H9 (cell line): ENCODE measurements at regions not wholly inside any gene's neighbourhood (a gene's known extent, or its start where the extent isn't known, plus 50 kb on each side); places are given as distances from the start of the nearest gene placed in this dataset.

Experiments
- DNase-seq: peaks from one replicate; pipeline ENCODE4 v3.0.0-alpha.2; 2017
- H2AFZ ChIP-seq: one replicate; pipeline ENCODE4 v1.6.1; 2013; ENCODE audit warnings: mild to moderate bottlenecking, low read length, control low read depth, moderate library complexity
- H2AK5ac ChIP-seq: 2 replicates; pipeline ENCODE4 v1.6.1; 2013; ENCODE audit warnings: low read length, control low read depth, mixed read lengths; ENCODE audit not compliant: insufficient read length
- H2BK120ac ChIP-seq: one replicate; pipeline ENCODE4 v1.6.1; 2013; ENCODE audit warnings: low read depth, mild to moderate bottlenecking, low read length, control low read depth, inconsistent platforms; ENCODE audit not compliant: poor library complexity, severe bottlenecking
- H2BK12ac ChIP-seq: 2 replicates; pipeline ENCODE4 v1.6.1; 2013; ENCODE audit warnings: low read length, control low read depth, mixed read lengths, low read depth; ENCODE audit not compliant: insufficient read length
- H2BK15ac ChIP-seq: 2 replicates; pipeline ENCODE4 v1.6.1; 2013; ENCODE audit warnings: low read depth, low read length, control low read depth
- H2BK20ac ChIP-seq: one replicate; pipeline ENCODE4 v1.6.1; 2013; ENCODE audit warnings: low read depth, mild to moderate bottlenecking, low read length, control low read depth, inconsistent platforms; ENCODE audit not compliant: poor library complexity, severe bottlenecking
- H2BK5ac ChIP-seq: 2 replicates; pipeline ENCODE4 v1.6.1; 2013; ENCODE audit warnings: low read length, control low read depth, mixed read lengths; ENCODE audit not compliant: insufficient read length
- H3K14ac ChIP-seq: 2 replicates; pipeline ENCODE4 v1.6.1; 2013; ENCODE audit warnings: low read length, control low read depth; ENCODE audit not compliant: insufficient read depth
- H3K18ac ChIP-seq: 2 replicates; pipeline ENCODE4 v1.6.1; 2013; ENCODE audit warnings: low read depth, mild to moderate bottlenecking, mixed read lengths, low read length, control low read depth; ENCODE audit not compliant: insufficient read length
- H3K23ac ChIP-seq: 2 replicates; pipeline ENCODE4 v1.6.1; 2013; ENCODE audit warnings: low read length, control low read depth, mixed read lengths, low read depth; ENCODE audit not compliant: insufficient read length
- H3K23me2 ChIP-seq: 2 replicates; pipeline ENCODE4 v1.6.1; 2013; ENCODE audit warnings: low read depth, mild to moderate bottlenecking, mixed read lengths, low read length, control low read depth; ENCODE audit not compliant: insufficient read length, poor library complexity, severe bottlenecking
- H3K27ac ChIP-seq: 2 replicates; pipeline ENCODE4 v1.5.1; 2013; ENCODE audit warnings: low read length, control low read depth, mixed read lengths, low read depth; ENCODE audit not compliant: insufficient read length
- H3K27me3 ChIP-seq: 2 replicates; pipeline ENCODE4 v1.6.1; 2013; ENCODE audit warnings: low read length, control low read depth, inconsistent platforms; ENCODE audit not compliant: insufficient read depth
- H3K4ac ChIP-seq: 2 replicates; pipeline ENCODE4 v1.6.1; 2013; ENCODE audit warnings: low read depth, mild to moderate bottlenecking, control low read depth, inconsistent platforms, low read length, moderate library complexity
- H3K4me1 ChIP-seq: 2 replicates; pipeline ENCODE4 v1.6.1; 2013; ENCODE audit warnings: low read length, control low read depth, inconsistent platforms; ENCODE audit not compliant: insufficient read depth
- H3K4me2 ChIP-seq: 2 replicates; pipeline ENCODE4 v1.6.1; 2013; ENCODE audit warnings: low read length, control low read depth, mixed read lengths; ENCODE audit not compliant: insufficient read length, insufficient read depth
- H3K56ac ChIP-seq: 2 replicates; pipeline ENCODE4 v1.6.1; 2013; ENCODE audit warnings: low read depth, mild to moderate bottlenecking, mixed read lengths, low read length, control low read depth; ENCODE audit not compliant: insufficient read length
- H3K79me1 ChIP-seq: 2 replicates; pipeline ENCODE4 v1.6.1; 2013; ENCODE audit warnings: low read depth, mild to moderate bottlenecking, moderate library complexity, low read length, control low read depth, inconsistent platforms; ENCODE audit not compliant: insufficient read depth, poor library complexity, severe bottlenecking
- H3K79me2 ChIP-seq: 2 replicates; pipeline ENCODE4 v1.6.1; 2013; ENCODE audit warnings: low read length, control low read depth, inconsistent platforms; ENCODE audit not compliant: insufficient read depth
- H3K9ac ChIP-seq: 2 replicates; pipeline ENCODE4 v1.6.1; 2013; ENCODE audit warnings: low read length, control low read depth, mixed read lengths; ENCODE audit not compliant: insufficient read length; ENCODE audit errors: extremely low read depth
- H3K9me3 ChIP-seq: one replicate; pipeline ENCODE4 v1.6.1; 2013; ENCODE audit warnings: low read depth, low read length, inconsistent platforms; ENCODE audit not compliant: control insufficient read depth
- H3T11ph ChIP-seq: one replicate; pipeline ENCODE4 v1.6.1; 2013; ENCODE audit warnings: mild to moderate bottlenecking, low read length, control low read depth, inconsistent platforms
- H4K20me1 ChIP-seq: one replicate; pipeline ENCODE4 v1.6.1; 2013; ENCODE audit not compliant: control insufficient read depth, insufficient read length, insufficient read depth
- H4K5ac ChIP-seq: 2 replicates; pipeline ENCODE4 v1.6.1; 2013; ENCODE audit warnings: low read depth, mild to moderate bottlenecking, mixed read lengths, low read length, control low read depth; ENCODE audit not compliant: insufficient read length
- H4K8ac ChIP-seq: replicated peaks from 2 replicates; pipeline ENCODE4 v1.6.1; 2013; ENCODE audit warnings: low read length, control low read depth, mixed read lengths, low read depth; ENCODE audit not compliant: insufficient read length
- H4K91ac ChIP-seq: 2 replicates; pipeline ENCODE4 v1.6.1; 2013; ENCODE audit warnings: low read depth, mild to moderate bottlenecking, moderate library complexity, mixed read lengths, low read length, control low read depth; ENCODE audit not compliant: insufficient read length
- H3K27ac Mint-ChIP-seq, 3 experiments: 2 replicates in 2 of 3; 3 replicates in 1 of 3; pipeline ENCODE4 v1.8.0; 2020 to 2021; ENCODE audit warnings: mixed read lengths in 3 of 3, mild to moderate bottlenecking in 1 of 3, moderate library complexity in 1 of 3
- H3K27me3 Mint-ChIP-seq: 2 replicates; pipeline ENCODE4 v1.8.0; 2021; ENCODE audit warnings: low read depth, mild to moderate bottlenecking, moderate library complexity, mixed read lengths
- H3K36me3 Mint-ChIP-seq, 3 experiments: 2 replicates in 2 of 3; 3 replicates in 1 of 3; pipeline ENCODE4 v1.8.0; 2020 to 2021; ENCODE audit warnings: low read depth in 3 of 3, mixed read lengths in 3 of 3; ENCODE audit not compliant: insufficient read depth in 1 of 3
- H3K4me1 Mint-ChIP-seq, 2 experiments: 2 replicates each; pipeline ENCODE4 v1.8.0; 2020; ENCODE audit warnings: mixed read lengths in 2 of 2
- H3K4me3 Mint-ChIP-seq, 2 experiments: 2 replicates in 1 of 2; 3 replicates in 1 of 2; pipeline ENCODE4 v1.8.0; 2020 to 2021; ENCODE audit warnings: mild to moderate bottlenecking in 2 of 2, mixed read lengths in 2 of 2, moderate library complexity in 1 of 2
- H3K9me3 Mint-ChIP-seq, 2 experiments: 2 replicates in 1 of 2; 3 replicates in 1 of 2; pipeline ENCODE4 v1.8.0; 2020; ENCODE audit warnings: mild to moderate bottlenecking in 2 of 2, mixed read lengths in 2 of 2, moderate library complexity in 1 of 2
- WGBS: extraction: QIAGEN DNeasy Blood & Tissue Kit; methylation state at CpG from one replicate; pipeline ENCODE4 v1.1.7; 2013; ENCODE audit warnings: missing lambda C conversion rate, low lambda C conversion rate, mixed read lengths; ENCODE audit not compliant: insufficient read length; ENCODE audit errors: extremely low coverage; 5-methylcytosine and 5-hydroxymethylcytosine counted together
- TF ChIP-seq, protein P1 (sequence below): fragments of 200-600 bp; sonication (generic); conservative IDR thresholded peaks from 3 replicates; pipeline ENCODE4 v1.8.0; 2021; ENCODE audit warnings: antibody characterized with exemption, mild to moderate bottlenecking

- Histone ChIP-seq H3K4me1 (no peaks in the 10 kb centered on the region), H3K9ac (no peak overlapping the region), H2BK12ac (no peak overlapping the region), H4K20me1 (no peaks in the 10 kb centered on the region), H4K91ac (no peak overlapping the region), H3K14ac (no peak overlapping the region), H2BK15ac (no peak overlapping the region), H2BK20ac (no peak overlapping the region), H2AK5ac (no peak overlapping the region), H2AFZ (no peak overlapping the region), H4K5ac (no peak overlapping the region), H3K23me2 (no peaks in the 10 kb centered on the region), H4K8ac (no peak overlapping the region), H3K9me3 (peaks cover 9% of the 10 kb centered on the region), H3K27me3 (no peaks in the 10 kb centered on the region), H3K4ac (no peak overlapping the region), H3K79me1 (no peaks in the 10 kb centered on the region), H3K27ac (no peak overlapping the region), H3T11ph (no peak overlapping the region), H3K79me2 (no peaks in the 10 kb centered on the region), H3K56ac (no peak overlapping the region), H3K4me2 (no peak overlapping the region), H2BK120ac (no peak overlapping the region), H3K23ac (no peak overlapping the region), H3K18ac (no peak overlapping the region), H2BK5ac (no peak overlapping the region)
- peaks cover 8 to 10% of the 10 kb centered on the region in 2 experiments for H3K4me1 Mint-ChIP-seq
- H3K27ac Mint-ChIP-seq: no peak overlapping the region
- H3K27me3 Mint-ChIP-seq: no peaks in the 10 kb centered on the region
- no peak for DNase-seq
- TF ChIP-seq, protein P1, sequence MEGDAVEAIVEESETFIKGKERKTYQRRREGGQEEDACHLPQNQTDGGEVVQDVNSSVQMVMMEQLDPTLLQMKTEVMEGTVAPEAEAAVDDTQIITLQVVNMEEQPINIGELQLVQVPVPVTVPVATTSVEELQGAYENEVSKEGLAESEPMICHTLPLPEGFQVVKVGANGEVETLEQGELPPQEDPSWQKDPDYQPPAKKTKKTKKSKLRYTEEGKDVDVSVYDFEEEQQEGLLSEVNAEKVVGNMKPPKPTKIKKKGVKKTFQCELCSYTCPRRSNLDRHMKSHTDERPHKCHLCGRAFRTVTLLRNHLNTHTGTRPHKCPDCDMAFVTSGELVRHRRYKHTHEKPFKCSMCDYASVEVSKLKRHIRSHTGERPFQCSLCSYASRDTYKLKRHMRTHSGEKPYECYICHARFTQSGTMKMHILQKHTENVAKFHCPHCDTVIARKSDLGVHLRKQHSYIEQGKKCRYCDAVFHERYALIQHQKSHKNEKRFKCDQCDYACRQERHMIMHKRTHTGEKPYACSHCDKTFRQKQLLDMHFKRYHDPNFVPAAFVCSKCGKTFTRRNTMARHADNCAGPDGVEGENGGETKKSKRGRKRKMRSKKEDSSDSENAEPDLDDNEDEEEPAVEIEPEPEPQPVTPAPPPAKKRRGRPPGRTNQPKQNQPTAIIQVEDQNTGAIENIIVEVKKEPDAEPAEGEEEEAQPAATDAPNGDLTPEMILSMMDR: no peak
- peaks cover 2 to 12% (median 4%) of the 10 kb centered on the region in 3 experiments; a peak in 4 of 7 replicates for H3K36me3 Mint-ChIP-seq
- no peak overlapping the region for H3K4me3 Mint-ChIP-seq
- no CpG with 5 or more reads among the region's 3 CpGs for whole genome bisulfite sequencing
- H3K9me3 Mint-ChIP-seq: peaks cover 10 to 12% of the 10 kb centered on the region in 2 experiments
Observed at GRCh38 chr14:87785897-87786296, 207.1 kb downstream of the GALC start.
